ENCODE measurements at regions not wholly inside any gene's neighbourhood (a gene's known extent, or its start where the extent isn't known, plus 50 kb on each side); places are given as distances from the start of the nearest gene placed in this dataset.
"Not testable (repeated sequence)": the region's sequence is repeated elsewhere in the genome, so short reads cannot be mapped to it uniquely, and the experiment has no call there.

DNA sequence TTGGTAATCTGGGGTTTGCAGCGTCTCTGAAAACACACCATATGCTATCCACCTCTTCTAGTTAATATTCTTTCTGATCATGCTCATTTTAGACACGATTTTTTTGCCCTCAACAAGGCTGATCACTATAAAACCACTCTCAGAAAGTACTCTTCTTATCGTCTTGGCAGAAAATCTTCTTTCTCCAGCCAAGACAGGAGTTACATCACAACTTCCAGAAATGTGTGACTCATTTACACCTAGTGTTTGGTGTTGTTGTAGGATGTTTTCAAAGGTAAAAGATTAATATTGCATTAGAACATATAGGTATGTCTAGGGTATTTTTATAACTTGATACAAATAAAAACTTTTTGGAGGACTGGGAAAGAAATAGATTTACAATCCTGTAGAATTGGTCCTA lies 138.5 kb upstream of the NETO1 start:
- TF ChIP-seq, protein P1, sequence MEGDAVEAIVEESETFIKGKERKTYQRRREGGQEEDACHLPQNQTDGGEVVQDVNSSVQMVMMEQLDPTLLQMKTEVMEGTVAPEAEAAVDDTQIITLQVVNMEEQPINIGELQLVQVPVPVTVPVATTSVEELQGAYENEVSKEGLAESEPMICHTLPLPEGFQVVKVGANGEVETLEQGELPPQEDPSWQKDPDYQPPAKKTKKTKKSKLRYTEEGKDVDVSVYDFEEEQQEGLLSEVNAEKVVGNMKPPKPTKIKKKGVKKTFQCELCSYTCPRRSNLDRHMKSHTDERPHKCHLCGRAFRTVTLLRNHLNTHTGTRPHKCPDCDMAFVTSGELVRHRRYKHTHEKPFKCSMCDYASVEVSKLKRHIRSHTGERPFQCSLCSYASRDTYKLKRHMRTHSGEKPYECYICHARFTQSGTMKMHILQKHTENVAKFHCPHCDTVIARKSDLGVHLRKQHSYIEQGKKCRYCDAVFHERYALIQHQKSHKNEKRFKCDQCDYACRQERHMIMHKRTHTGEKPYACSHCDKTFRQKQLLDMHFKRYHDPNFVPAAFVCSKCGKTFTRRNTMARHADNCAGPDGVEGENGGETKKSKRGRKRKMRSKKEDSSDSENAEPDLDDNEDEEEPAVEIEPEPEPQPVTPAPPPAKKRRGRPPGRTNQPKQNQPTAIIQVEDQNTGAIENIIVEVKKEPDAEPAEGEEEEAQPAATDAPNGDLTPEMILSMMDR (conservative IDR thresholded peaks at IDR 0.05; ENCODE audit: low read length), result no peak
- no peak overlapping the region for H3K4me3 ChIP-seq (ENCODE audit: low read length)
- no peak for DNase-seq (ENCODE audit: low read depth)

DNA sequence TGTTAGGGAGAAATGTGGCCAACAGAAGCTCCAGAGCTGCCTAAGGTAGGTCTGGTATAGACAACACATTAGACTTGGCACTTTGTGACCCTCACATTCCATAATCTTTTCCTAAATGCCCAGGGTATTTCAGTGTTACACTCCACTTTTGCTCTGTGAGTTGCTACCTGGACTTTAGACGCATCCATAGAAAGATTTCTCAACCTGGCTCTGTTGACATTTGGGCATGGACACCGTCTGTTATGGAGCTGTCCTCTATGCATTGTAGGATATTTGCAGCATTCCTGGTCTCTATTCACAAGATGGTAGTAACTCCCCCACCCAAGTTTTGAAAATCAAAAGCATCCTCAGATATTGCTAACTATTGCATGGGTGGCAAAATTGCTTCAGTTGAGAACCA lies 136.5 kb upstream of the NETO1 start:
- no peak overlapping the region for H3K4me3 ChIP-seq (ENCODE audit: low read length)
- TF ChIP-seq, protein P1 (conservative IDR thresholded peaks at IDR 0.05; ENCODE audit: low read length), result no peak
- DNase-seq (ENCODE audit: low read depth), result no peak

DNA sequence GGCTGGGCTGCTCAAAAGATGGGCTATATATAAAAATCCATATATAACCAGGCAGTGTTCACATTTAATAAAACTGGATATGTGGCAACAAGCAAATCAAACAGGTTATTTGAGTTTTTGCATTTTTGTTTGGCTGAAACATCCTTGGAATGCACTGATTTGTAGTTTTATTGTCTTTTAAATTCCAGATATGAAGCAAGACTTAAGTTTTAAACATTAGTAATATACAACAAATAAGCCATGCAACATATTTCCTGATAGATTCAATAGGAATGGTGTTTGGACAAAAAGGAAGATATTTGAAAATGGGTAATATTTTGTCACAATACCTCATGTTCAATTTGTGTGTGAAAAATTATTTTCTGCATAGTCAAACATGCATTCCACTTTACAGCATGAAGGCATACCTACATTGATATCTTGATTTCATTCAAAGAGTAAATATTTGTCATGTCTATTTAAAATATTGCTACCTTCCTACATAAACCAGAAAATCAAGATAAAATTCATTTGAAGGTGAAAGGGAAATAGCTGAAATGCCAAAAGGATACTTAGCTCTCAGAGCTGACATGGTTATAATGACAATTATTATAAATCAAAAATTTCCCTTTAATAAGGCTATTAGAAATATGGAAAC lies 132.3 kb upstream of the NETO1 start:
- TF ChIP-seq, protein P1 (conservative IDR thresholded peaks at IDR 0.05; ENCODE audit: low read length), result no peak
- no peak for DNase-seq (ENCODE audit: low read depth)
- no peak overlapping the region for H3K4me3 ChIP-seq (ENCODE audit: low read length)

DNA sequence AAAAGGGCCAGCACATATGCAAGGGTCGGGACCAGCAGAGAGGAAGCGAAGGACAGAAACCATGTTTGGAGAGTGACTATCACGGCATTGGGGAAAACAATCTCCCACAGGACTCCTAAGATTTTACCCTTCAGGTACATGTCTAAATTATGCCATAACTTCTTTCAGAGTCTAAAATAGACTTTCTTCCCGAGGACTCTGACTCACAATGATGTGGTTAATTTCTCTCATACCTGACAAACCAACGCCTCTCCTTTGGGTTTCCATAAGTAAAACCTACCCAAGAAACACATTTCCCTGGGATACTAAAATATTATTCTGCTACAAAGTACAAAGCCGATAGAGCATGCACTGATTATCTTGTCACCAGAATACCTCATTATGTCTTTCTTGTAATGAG lies 127.8 kb upstream of the NETO1 start:
- H3K4me3 ChIP-seq (ENCODE audit: low read length), result no peak overlapping the region
- TF ChIP-seq, protein P1 (conservative IDR thresholded peaks at IDR 0.05; ENCODE audit: low read length), result no peak
- no peak for DNase-seq (ENCODE audit: low read depth)

DNA sequence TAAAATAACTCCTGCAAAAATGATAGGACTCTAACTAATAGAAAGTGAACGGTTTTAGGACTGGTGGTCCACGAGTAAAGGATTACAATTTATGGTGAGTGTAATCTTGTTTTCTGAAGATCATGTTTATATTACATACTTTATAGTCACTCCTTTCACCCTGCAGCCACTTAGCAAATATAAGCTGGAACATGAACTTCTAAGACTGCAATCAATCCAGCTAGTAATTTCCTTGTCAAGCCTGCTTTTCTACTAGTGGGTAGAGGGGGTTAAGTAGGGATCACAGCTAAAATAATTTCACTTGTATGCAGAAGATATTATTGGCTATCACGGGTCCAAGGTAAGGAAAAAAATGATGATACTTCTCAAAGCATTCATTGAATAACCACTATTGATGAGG lies 125.5 kb upstream of the NETO1 start:
- no peak overlapping the region for H3K4me3 ChIP-seq (ENCODE audit: low read length)
- no peak for DNase-seq (ENCODE audit: low read depth)
- TF ChIP-seq, protein P1 (conservative IDR thresholded peaks at IDR 0.05; ENCODE audit: low read length), result no peak

DNA sequence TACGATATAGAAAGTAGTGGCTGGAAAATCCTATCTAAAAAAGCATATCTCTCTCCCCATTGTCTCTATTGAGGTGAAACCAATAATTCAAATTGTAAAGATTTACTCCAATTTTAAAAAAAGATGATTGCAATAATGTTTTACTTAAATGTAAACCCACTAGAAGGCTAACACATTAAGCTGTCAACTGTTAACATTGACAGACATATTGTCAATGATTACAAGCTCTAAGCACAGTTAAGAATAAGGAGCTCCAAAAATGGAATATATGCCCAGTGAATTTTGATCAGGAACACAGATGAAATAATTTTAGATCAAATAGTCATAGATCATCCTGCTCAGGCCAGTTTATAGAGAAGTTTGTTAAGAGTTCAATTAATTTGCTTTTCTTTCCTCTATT lies 123.6 kb upstream of the NETO1 start:
- DNase-seq (ENCODE audit: low read depth), result no peak
- TF ChIP-seq, protein P1 (conservative IDR thresholded peaks at IDR 0.05; ENCODE audit: low read length), result no peak

DNA sequence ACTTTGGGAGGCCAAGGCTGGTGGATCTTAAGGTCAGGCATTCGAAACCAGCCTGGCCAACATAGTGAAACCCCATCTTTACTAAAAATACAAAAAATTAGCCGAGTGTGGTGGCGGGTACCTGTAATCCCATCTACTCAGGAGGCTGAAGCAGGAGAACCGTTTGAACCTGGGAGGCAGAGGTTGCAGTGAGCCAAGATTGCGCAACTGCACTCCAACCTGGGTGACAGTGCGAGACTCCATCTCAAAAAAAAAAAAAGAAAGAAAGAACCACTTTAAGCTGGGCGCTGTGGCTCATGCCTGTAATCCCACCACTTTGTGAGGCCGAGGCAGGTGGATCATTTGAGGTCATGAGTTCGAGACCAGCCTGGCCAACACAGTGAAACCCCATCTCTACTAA lies 119.8 kb upstream of the NETO1 start:
- not testable (repeated sequence) for DNase-seq (ENCODE audit: low read depth); H3K4me3 ChIP-seq (ENCODE audit: low read length)

More for the DNA sequence above, 123.6 kb upstream of the NETO1 start:
- no peak overlapping the region for H3K4me3 ChIP-seq (ENCODE audit: low read length)

DNA sequence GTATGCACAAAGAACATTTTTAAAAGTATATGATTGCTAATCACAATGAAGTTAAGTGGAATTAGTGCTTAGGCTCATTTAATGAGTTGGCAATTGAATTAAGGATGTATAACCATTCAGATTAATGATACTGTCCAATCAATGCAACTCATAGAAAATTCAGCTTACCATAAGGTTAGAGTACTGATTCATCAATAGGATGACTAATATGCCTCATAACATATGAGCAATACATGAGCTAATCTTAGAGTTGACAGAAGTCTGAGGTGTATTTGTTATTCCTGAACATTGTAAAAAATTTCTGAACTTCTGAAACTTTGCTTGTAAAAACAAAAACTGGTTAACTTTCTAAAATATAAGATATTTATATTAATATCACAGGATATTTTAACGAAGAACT lies 118.3 kb upstream of the NETO1 start:
- TF ChIP-seq, protein P1 (conservative IDR thresholded peaks at IDR 0.05; ENCODE audit: low read length), result no peak
- no peak overlapping the region for H3K4me3 ChIP-seq (ENCODE audit: low read length)
- DNase-seq (ENCODE audit: low read depth), result no peak

Measured in AG10803 (cell line).